Keratinocyte (primary cell): ENCODE measurements at regions not wholly inside any gene's neighbourhood (a gene's known extent, or its start where the extent isn't known, plus 50 kb on each side); places are given as distances from the start of the nearest gene placed in this dataset.
A peak's percentile ranks its signal among the peaks of the same experiment; 100 is the strongest.

ENCODE experiments used
- DNase-seq: peaks from one replicate; pipeline ENCODE4 v3.0.0-alpha.2; 2011; ENCODE audit warnings: low read depth, missing footprints, low spot score
- FAIRE-seq: peaks from 2 replicates; lab custom pipeline; 2011; peaks lifted over from hg19 to GRCh38; lab: Jason Lieb, UNC
- H2AFZ ChIP-seq: 2 replicates; pipeline ENCODE4 v1.6.0; 2012; ENCODE audit warnings: low read length, control low read depth, inconsistent platforms; ENCODE audit not compliant: control insufficient read depth
- H3K27ac ChIP-seq: 2 replicates; pipeline ENCODE4 v1.5.1; 2011; ENCODE audit warnings: low read length; ENCODE audit not compliant: control insufficient read depth, insufficient read depth
- H3K27me3 ChIP-seq: 3 replicates; pipeline ENCODE4 v1.6.0; 2011; ENCODE audit warnings: low read length; ENCODE audit not compliant: control insufficient read depth, insufficient read depth; ENCODE audit errors: extremely low read depth
- H3K36me3 ChIP-seq, 2 experiments: 2 replicates in 1 of 2; 3 replicates in 1 of 2; pipeline ENCODE4 v1.5.1; 2011; ENCODE audit warnings: low read length in 2 of 2, mild to moderate bottlenecking in 1 of 2; ENCODE audit not compliant: control insufficient read depth in 2 of 2, insufficient read depth in 2 of 2; ENCODE audit errors: extremely low read depth in 1 of 2
- H3K4me1 ChIP-seq: 3 replicates; pipeline ENCODE4 v1.5.1; 2011; ENCODE audit warnings: low read length; ENCODE audit not compliant: control insufficient read depth, insufficient read depth; ENCODE audit errors: extremely low read depth
- H3K4me2 ChIP-seq: 3 replicates; pipeline ENCODE4 v1.6.0; 2011; ENCODE audit warnings: low read depth, low read length; ENCODE audit not compliant: control insufficient read depth, insufficient read depth; ENCODE audit errors: extremely low read depth
- H3K4me3 ChIP-seq, 3 experiments: fragments of 200-600 bp in 1 of 3; sonication (generic) in 1 of 3; 2 replicates in 2 of 3; 3 replicates in 1 of 3; pipeline ENCODE4 v1.5.1; 2011 to 2016; ENCODE audit warnings: low read length in 3 of 3, mild to moderate bottlenecking in 3 of 3, control low read depth in 2 of 3, inconsistent platforms in 1 of 3, low read depth in 1 of 3, mixed read lengths in 1 of 3, mixed run types in 1 of 3, moderate library complexity in 1 of 3; ENCODE audit not compliant: control insufficient read depth in 2 of 3, insufficient read depth in 2 of 3; ENCODE audit errors: extremely low read depth in 1 of 3
- H3K79me2 ChIP-seq: 2 replicates; pipeline ENCODE4 v1.6.0; 2012; ENCODE audit warnings: low read length; ENCODE audit not compliant: control insufficient read depth, insufficient read depth
- H3K9ac ChIP-seq: 3 replicates; pipeline ENCODE4 v1.6.0; 2011; ENCODE audit warnings: low read length; ENCODE audit not compliant: control insufficient read depth, insufficient read depth; ENCODE audit errors: extremely low read depth
- H3K9me1 ChIP-seq: 3 replicates; pipeline ENCODE4 v1.6.0; 2011; ENCODE audit warnings: low read length; ENCODE audit not compliant: control insufficient read depth, insufficient read depth; ENCODE audit errors: extremely low read depth
- H3K9me3 ChIP-seq: 2 replicates; pipeline ENCODE4 v1.5.1; 2012; ENCODE audit warnings: low read depth, low read length; ENCODE audit not compliant: control insufficient read depth
- H4K20me1 ChIP-seq: 3 replicates; pipeline ENCODE4 v1.6.0; 2011; ENCODE audit warnings: low read length; ENCODE audit not compliant: control insufficient read depth, insufficient read depth; ENCODE audit errors: extremely low read depth
- CTCF ChIP-seq, 3 experiments: IDR thresholded peaks in 1 of 3; conservative IDR thresholded peaks in 1 of 3; optimal IDR thresholded peaks in 1 of 3; 2 replicates in 2 of 3; 3 replicates in 1 of 3; pipeline versions ENCODE3 to v1.5.1; 2011; ENCODE audit warnings: low read length in 3 of 3, mild to moderate bottlenecking in 3 of 3, moderate library complexity in 2 of 3, control low read depth in 1 of 3, inconsistent platforms in 1 of 3; ENCODE audit not compliant: insufficient read depth in 2 of 3; ENCODE audit errors: extremely low read depth in 1 of 3
- EZH2 ChIP-seq: IDR thresholded peaks from one replicate; pipeline ENCODE4 v1.6.1; 2012; ENCODE audit warnings: inconsistent platforms, mild to moderate bottlenecking, low read length, moderate library complexity
- dilution Hi-C: fragments of 300-500 bp; cut with MboI; formaldehyde crosslinking; loops from one replicate; pipeline ENCODE4 v1.7.0; 2020; ENCODE audit warnings: low sequenced_read_pairs; ENCODE audit not compliant: extremely low pct_ligation_motif_present

- H3K4me1 ChIP-seq = peaks cover 22% of the 10 kb centered on the region
- TF ChIP-seq EZH2 (no peak), CTCF (optimal IDR thresholded peaks at IDR 0.05 in 1 of 3, IDR thresholded peaks at IDR 0.05 in 1 of 3, conservative IDR thresholded peaks at IDR 0.05 in 1 of 3; ENCODE audit: extremely low read depth in 1 of 3, insufficient read depth in 2 of 3, low read length in 3 of 3) (no peak)
- H3K4me2 ChIP-seq = no peak overlapping the region
- H3K9me1 ChIP-seq = no peaks in the 10 kb centered on the region
- no peaks in the 10 kb centered on the region for H4K20me1 ChIP-seq
- no peak overlapping the region for H2AFZ ChIP-seq
- DNase-seq (no peak), FAIRE-seq (no peak)
- no peaks in the 10 kb centered on the region for H3K36me3 ChIP-seq
- H3K27me3 ChIP-seq = no peaks in the 10 kb centered on the region
- no peak overlapping the region for H3K9ac ChIP-seq
- H3K79me2 ChIP-seq = no peaks in the 10 kb centered on the region
- dilution Hi-C loops = no loop called here
- no peak overlapping the region for H3K27ac ChIP-seq
- no peak overlapping the region for H3K4me3 ChIP-seq
- H3K9me3 ChIP-seq = no peaks in the 10 kb centered on the region
Observed at GRCh38 chr6:134519465-134519864, 201.6 kb upstream of the SGK1 start.

GRCh38 chr6:134517868-134518267 lies 200.0 kb upstream of the SGK1 start:
- H3K9ac ChIP-seq = no peak overlapping the region
- no peaks in the 10 kb centered on the region for H3K9me1 ChIP-seq
- H3K9me3 ChIP-seq = no peaks in the 10 kb centered on the region
- H3K4me2 ChIP-seq = peak overlapping the region; percentile 76
- H3K4me1 ChIP-seq = peaks cover 19% of the 10 kb centered on the region
- no peak overlapping the region for H3K27ac ChIP-seq
- no peaks in the 10 kb centered on the region for H3K27me3 ChIP-seq
- H3K79me2 ChIP-seq = no peaks in the 10 kb centered on the region
- dilution Hi-C loops = no loop called here
- FAIRE-seq (no peak), DNase-seq (no peak)
- H3K36me3 ChIP-seq = no peaks in the 10 kb centered on the region
- no peak overlapping the region for H2AFZ ChIP-seq
- H4K20me1 ChIP-seq = no peaks in the 10 kb centered on the region
- TF ChIP-seq EZH2 = no peak
- TF ChIP-seq CTCF (optimal IDR thresholded peaks at IDR 0.05 in 1 of 3, IDR thresholded peaks at IDR 0.05 in 1 of 3, conservative IDR thresholded peaks at IDR 0.05 in 1 of 3; ENCODE audit: extremely low read depth in 1 of 3, insufficient read depth in 2 of 3, low read length in 3 of 3) = no peak
- no peak overlapping the region for H3K4me3 ChIP-seq
